ENCODE measurements at regions not wholly inside any gene's neighbourhood (a gene's known extent, or its start where the extent isn't known, plus 50 kb on each side); places are given as distances from the start of the nearest gene placed in this dataset.
"Not testable (repeated sequence)": the region's sequence is repeated elsewhere in the genome, so short reads cannot be mapped to it uniquely, and the experiment has no call there.

DNA sequence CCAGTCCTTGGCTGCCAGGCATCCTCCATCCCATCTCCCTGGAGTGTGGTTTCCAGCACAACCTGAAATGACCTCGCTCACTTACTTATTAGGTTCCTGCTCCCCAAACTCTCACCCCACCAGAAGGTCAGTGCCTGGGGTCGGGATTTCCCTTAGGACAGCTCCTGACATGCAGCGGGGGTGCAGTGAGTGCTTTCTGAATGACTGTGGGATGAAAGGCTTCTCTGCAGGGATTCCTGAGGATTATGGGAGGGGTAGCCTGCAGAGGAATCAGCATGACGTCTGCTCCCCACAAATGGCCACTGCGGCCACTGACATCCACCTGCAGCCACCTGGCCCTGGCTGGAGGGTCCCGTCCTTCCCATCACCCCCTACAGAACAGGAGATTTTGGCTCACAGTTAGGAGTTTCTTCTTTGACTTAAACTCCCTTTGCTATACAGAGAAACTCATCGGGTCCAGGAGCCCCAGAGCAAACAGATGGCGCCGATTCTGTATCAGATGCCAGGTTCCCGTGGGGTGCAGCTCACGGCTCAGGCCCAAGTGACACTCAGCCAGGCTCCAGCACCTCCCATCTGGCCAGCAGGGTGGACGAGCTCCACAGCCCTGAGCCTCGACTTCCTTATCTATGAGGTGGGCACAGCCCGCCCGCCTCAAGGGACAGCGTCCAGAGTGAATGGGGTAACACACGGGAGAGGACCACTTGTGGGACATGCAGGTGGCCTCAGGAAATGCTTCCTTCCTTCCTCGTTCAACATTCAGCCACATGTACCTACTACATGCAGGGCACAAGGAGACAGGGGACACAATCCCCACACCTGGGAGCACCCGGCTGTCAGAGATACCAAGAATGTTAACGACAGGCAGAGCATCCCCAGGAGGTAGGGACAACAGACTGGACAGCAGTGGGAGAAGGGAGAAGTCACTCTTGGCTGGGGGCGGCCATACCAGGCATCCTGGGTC, 69.8 kb downstream of the RMI2 start:
- DNase-seq (ENCODE audit: low read depth in 2 of 2): no peak

DNA sequence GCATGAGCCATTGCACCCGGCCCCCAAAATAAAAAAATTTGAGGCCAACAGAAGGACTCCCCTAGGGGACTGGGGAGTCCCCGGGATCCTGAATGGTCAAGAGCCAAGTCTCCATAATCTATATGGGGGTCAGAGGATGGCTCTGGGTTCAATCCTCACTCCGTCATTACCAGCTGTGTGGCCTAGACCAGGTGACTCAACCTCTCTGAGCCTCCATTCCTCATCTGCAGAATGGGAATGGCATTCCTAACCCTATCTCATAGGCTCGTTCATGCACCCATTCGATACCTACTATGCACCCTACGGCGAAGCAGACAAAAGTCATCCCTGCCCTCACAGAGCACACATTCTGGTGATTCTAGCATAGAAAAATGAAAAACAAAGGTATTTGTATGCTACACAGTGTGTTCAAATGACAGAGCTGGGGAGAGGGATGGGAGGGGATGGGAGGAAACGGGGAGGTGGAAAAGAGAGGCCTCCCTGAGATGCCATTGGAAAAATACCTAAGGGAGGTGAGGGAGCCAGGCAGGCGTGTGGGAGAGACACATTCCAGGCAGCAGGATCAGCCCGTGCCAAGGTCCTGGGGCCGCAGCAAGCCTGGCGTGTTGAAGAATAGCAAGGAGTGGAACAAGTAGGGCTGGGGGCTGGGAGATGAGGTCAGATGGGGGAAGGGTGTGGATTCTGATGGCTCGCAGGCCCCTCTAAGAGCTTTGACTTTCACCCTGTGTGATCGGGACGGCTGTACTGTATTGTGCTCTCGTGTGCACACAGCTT, 71.2 kb downstream of the RMI2 start:
- DNase-seq (ENCODE audit: low read depth in 2 of 2): no peak

GRCh38 chr16:11417487-11417886, 72.2 kb downstream of the RMI2 start:
- DNase-seq (ENCODE audit: low read depth in 2 of 2): no peak

DNA sequence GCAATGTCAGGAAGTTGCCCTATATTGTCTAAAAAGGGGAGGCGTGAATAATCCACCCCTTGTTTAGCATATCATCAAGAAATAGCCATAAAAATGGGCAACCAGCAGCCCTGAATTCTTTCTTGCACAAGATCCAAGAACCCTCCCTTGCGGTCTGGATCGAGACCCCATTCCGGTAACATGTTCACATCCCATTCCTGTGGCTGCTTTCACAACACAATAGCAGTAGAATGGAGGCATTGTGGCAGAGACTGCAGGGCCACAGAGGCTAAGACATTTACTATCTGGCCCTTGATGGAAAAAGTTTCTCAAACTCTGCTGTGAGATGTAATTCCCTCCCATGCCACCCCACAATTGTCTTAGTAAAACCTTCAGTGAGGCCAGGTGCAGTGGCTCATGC, 73.2 kb downstream of the RMI2 start:
- DNase-seq (ENCODE audit: low read depth in 2 of 2): no peak

GRCh38 chr16:11420067-11420466, 74.8 kb downstream of the RMI2 start:
- not testable (repeated sequence) for DNase-seq (ENCODE audit: low read depth in 2 of 2)

GRCh38 chr16:11420895-11421294, 75.6 kb downstream of the RMI2 start:
- no peak for DNase-seq (ENCODE audit: low read depth in 2 of 2)

DNA sequence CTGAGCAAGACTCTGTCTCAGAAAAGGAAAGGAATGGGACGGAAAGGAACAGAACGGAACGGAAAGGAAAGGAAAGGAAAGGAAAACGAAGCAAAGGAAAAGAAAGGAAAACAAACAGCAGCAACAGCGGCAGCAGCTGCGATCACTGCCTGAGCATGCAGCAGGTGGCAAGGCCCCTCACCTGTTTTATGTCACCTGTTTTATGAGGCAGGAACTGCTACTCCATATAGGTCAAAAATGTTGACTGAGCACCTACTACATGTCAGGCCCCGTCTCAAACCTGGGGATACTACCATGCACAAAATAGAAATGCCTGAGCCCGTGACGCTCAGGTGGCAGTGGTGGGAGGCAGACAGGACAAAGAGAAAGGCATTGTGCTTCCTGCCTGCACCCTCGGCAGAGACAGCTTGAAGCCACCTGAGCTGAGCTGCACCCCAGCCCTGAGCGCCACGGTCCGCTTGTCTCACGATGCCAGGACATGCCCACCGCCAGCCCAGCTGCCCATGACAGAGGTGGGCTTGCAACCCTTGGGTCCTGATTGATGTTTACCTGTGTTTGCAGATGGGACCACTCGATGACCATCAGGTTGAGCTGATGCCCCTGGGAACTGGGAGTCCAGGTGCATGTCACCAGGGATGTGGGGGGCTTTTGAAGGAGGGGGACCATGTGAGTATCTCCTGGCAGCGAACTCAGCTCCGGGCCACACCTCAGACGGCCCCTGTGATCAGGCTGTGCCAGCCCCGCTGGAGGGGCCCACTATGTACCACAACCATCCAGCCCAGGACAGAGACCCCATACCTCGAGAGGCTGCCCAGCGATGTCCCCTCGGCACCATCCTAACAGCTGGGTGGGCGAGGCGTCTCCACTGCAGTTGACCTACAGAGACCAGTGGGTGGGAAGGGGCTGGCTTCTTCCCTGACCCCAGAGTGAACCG, 77.4 kb downstream of the RMI2 start:
- no peak for DNase-seq (ENCODE audit: low read depth in 2 of 2)

DNA sequence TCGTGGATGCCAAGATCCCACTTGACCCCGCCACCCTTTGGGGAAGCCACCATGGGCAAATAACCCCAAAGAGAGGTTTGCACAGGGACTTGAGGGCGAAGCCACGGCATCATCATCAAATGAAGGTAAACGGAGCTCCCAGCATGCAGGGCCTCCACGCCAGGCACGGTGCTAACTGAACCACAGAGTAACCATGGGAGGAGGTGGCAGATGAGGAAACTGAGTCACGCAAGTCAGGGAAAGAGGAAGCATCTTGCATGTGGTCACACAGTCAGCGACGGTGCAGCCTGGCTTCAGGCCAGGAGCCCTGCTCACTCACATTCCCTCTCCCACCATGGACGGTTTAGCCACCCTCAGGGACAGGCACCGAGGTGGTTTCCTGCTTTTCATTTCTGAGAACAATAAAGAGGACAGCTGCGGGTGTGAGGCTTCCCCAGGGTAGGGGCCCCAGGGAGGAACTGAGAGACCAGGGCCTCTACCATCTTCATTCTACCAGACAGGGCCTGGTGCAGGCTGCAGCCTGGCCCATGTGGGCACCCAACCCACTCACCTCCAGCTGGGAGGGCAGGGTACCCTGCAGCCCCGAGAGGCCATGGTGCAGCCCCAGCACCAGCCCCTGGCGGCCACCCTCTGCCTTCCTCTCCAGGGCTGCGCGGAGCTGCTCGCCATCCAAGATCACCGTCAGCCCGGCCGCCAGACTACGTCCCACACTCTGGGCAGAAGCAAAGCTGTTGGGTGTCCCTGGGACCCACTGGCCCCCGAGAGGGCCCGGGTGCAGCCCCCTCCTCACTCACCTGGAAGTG, 78.3 kb downstream of the RMI2 start:
- no peak for DNase-seq (ENCODE audit: low read depth in 2 of 2)

DNA sequence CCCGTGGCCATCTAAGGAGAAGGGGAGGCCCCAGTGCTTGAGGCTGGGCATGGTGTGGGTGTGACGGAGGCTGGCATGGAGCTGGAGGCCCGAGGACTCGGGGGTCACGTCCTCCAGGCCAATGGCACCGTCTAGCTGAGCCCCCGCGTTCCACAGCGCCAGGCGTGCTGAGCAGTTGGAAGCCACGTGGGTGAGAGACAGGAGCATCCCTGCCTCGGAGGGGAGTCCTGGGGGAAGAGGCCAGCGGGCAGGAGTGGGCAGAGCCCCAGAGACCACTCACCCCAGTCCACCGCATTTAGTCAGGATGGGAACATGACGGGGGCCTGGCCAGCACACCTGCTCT, 78.8 kb downstream of the RMI2 start:
- no peak for DNase-seq (ENCODE audit: low read depth in 2 of 2)

DNA sequence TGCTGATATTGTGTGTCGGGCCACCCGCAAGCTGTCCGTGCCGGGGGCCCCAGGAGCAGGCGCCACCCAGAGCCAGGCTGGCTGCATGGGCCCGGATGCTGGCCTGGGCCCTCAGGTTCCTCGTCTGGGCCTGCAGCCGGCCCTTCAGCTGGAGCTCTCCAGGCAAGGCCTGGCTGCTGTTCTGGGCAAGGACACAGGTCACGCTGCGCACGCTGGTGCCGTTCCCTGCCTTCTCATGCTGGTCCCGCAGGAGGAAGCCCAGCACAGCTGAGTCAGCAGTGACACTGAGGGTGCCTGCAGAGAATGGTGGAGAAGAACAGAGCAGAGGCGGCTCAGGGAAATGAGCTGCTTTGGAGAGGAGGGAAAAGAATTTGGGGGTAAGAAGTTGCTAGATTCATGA, 79.9 kb downstream of the RMI2 start:
- DNase-seq (ENCODE audit: low read depth in 2 of 2): no peak

GRCh38 chr16:11428623-11428953, 83.3 kb downstream of the RMI2 start:
- DNase-seq (ENCODE audit: low read depth in 2 of 2): no peak

DNA sequence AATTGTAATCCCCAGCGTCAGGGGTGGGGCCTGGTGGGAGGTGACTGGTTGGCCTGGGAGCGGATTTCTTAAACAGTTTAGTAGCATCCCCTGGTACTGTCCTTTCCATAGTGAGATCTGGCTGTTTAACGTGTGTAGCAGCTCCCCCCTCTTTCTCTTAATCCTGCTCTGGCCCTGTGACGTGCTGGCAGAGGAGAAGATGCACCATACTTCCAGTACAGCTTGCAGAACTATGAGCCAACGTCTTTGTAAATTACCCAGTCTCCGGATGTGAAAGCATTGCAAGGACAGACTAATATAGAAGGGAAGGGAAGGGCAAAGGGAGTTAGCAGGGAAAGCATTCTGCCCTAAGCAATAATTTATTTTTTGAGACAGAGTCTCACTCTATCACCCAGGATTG, 83.9 kb downstream of the RMI2 start:
- no peak for DNase-seq (ENCODE audit: low read depth in 2 of 2)

- no peak for DNase-seq (ENCODE audit: low read depth in 2 of 2)
These were observed 84.6 kb downstream of the RMI2 start for GRCh38 chr16:11429823-11430222.

- DNase-seq (ENCODE audit: low read depth in 2 of 2): no peak
These were observed 85.5 kb downstream of the RMI2 start for GRCh38 chr16:11430601-11431317.

DNA sequence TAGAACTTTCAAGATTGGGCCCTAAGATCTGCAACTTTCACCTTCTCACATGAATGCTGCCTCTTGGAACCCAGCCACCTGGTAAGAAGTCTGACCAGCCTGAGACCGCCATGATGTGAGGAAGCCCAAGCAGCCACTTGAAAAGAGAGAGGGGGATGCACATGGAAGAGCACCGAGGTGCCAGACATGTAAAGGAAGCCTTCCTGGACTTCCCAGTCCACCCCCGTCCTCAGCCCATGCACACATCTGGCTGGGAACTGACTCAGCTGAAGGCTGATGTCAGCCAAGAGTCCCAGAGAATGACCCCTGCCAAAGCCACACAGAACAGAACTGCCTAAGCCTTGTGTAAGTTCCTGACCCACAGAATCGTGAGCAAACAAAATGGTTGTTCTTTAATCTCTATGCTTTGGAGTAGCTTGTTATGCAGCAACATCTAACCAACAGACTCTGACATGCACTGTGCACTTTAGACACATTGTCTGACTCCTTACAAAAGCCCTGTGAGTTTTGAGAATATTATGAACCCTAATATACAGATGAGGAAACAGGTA, 86.7 kb downstream of the RMI2 start:
- DNase-seq (ENCODE audit: low read depth in 2 of 2): no peak

- DNase-seq (ENCODE audit: low read depth in 2 of 2): no peak
These were observed 87.7 kb downstream of the RMI2 start for GRCh38 chr16:11432856-11433395.

DNA sequence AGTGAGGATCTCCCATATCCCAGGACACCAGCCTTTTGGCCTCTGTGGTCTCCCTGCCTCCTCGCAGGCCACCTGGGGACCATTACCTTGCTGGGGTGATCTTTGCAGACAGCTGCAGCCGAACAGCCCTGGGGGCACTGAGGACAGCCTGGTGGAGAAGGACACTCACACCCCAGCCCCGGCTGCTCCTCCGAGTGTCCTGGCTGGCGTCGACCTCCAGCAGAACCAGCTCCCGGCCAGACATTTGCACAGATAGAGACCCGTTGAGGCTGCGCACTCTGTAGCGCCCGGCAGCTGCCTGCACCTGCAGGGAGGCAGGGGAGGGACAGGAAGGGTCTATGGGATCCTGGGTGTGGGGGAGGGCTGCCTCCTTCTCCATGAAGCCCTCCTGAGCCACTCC, 90.3 kb downstream of the RMI2 start:
- no peak for DNase-seq (ENCODE audit: low read depth in 2 of 2)

- no peak for DNase-seq (ENCODE audit: low read depth in 2 of 2)
These were observed 91.8 kb downstream of the RMI2 start for GRCh38 chr16:11437069-11437468.

DNA sequence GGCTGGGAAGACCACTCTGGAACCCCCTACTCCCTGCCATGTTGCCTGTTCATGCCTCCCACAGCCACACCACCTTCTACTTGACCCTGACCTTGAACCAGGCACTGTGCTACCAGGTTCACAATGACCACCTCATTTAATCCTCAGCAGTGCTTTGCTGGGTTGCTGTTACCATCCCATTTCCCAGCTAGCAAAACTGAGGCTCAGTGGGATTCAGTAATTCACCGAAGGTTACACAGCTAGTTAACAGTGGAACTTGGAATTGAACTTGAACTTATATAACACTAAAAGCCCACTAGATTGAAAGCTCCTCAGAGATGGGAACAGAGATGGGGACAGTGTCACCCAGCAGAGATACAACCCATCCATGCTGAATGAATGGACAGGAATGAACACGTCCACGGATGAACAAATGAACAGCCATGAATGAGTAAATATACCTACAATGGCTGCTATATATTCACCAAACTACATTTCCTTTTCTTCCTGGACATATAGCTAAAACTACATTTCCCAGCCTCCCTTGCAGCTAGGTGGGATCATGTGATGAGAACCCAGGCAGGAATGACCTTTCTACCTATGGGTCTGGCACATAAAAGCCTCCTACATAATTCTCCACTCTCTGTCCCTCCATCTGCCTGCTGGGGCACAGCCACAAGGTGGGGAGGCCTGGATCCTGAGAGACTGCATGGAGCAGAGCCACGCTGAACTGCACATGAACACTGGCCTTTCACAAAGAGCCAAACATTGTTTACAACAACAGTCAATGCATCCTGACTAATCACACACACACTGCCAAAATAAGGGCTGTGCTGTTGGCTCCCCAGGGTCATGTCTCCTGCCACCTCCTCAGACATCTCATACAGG, 94.8 kb downstream of the RMI2 start:
- DNase-seq (ENCODE audit: low read depth in 2 of 2): no peak
